ENCODE measurements at regions not wholly inside any gene's neighbourhood (a gene's known extent, or its start where the extent isn't known, plus 50 kb on each side); places are given as distances from the start of the nearest gene placed in this dataset.

DNA sequence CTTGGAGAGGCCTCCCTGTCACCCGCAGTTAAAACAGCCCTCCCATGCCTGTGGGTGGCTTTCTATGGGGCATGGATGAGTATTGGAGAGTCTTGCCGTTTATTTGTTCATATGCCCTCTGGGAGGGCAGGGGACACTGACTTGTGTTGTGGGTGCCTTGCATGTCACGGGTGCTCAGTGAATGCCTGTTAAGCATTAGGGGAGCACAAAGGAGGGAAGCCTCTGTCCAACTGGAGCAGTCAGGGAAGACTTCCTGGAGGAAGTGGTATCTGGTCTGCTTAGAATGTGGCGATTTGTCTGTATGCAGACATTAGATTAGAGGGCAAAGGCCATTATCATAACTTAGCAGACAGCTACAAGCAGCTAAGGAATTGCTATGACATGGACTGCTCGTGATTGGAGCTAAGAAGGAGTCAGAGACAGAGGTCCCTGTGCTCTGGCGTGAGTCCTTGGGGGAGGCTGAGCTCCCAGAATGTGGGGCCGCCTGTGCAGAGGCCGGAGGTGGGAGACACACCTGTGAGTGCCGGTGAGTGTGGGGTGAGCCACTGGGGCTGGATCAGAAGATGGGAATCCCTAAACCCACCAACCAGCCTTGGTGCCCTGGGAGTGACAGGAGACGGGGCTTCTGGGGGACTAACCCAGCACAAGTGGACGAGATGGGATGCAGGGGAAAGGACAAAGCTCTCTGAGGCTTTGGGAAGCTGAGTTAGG lies 286.1 kb downstream of the SEC14L1 start:
- H3K4me3 ChIP-seq (ENCODE audit: low read depth, low read length): no peak overlapping the region

DNA sequence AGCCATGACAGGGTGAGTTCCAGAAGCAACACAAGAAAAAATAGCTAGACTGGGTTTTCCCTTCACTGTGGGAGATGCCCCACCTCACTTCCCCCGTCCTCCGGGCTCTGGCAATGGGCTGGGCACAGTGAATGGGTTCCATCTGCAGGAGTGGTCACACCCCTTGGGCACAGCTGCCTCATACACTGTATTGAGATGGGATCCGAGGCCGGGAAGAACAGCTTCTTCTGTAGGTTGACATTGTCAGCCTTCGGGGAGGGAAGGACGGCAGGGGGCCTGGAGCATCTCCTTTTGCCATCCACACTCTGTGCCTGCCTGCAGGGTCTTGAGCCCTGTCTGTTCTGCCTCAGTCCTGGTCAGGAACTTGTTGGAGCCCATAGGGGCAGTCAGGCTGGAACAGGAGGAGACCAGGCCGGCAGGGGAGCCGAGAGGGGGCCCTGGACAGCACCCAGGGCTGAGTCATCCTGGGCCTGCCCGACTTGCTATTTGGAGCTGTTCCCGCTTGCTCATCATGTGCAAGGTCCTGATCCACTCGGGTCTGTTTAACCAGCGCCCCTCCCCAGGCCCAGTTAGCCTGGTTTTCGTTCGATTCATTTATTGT lies 286.7 kb downstream of the SEC14L1 start:
- H3K4me3 ChIP-seq (ENCODE audit: low read depth, low read length): no peak overlapping the region

DNA sequence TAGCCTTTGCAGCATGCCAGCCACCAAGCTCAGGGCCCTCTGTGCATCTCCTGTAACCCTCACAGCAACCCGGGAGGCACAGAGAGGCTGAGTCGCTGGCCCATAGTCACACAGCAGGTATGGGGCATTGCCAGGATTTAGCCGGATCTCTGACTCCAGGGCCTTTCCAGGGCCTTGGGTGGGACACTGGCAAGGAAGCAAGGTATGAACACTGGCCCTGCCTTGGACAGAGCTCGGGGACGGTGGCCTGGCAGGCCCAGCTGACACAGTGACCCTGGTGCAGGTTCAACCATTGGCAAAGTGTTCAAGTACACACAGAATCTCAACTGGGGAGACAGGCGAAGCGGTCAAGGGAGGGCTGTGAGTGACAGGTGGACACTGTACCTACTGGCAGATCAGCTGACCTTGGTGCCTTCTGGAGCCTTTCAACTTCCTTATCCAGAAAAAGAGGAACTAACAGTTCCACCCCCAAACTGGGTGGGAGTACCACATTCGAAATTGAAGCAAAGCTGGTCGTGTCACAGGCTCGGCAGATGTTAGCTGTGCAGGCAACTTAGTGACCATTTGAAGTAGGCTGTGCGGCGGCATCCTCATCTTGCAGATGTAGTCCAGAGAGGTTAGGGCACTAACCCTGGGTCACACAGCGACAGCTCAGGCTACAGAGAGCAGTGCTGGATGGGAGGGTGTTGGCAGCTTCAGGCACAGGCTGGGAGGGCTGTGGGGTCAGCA lies 287.4 kb downstream of the SEC14L1 start:
- no peak overlapping the region for H3K4me3 ChIP-seq (ENCODE audit: low read depth, low read length)

DNA sequence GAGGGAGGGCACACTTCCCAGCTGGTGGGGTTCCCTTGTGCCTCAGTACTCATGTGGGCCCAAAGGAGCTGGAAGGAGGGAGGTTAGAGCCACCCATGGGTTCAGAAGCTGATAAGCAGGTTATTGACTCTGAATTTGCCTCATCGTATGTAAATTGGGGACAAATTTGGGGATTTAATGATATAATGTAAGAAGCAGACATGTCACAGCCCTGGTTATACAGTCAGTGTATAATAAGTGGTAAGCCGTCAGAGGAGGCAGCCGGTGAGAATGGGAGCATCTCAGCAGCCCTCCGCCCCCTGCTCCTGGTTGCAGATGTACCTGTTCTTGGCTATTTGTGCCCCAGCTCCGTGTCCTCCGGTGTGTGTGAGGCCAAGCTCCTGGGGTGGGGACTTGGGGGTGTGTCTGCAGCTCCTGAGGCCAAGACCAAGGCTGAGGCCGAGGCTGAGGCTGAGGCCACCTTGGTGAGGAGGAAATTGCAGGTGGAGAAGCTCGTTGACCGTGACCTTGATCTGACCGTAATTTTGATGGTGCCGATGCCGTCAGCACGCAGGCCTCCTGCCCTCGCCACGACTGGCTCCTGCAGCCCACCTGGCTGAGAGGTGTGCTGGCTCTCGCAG lies 288.1 kb downstream of the SEC14L1 start:
- H3K4me3 ChIP-seq (ENCODE audit: low read depth, low read length): no peak overlapping the region

DNA sequence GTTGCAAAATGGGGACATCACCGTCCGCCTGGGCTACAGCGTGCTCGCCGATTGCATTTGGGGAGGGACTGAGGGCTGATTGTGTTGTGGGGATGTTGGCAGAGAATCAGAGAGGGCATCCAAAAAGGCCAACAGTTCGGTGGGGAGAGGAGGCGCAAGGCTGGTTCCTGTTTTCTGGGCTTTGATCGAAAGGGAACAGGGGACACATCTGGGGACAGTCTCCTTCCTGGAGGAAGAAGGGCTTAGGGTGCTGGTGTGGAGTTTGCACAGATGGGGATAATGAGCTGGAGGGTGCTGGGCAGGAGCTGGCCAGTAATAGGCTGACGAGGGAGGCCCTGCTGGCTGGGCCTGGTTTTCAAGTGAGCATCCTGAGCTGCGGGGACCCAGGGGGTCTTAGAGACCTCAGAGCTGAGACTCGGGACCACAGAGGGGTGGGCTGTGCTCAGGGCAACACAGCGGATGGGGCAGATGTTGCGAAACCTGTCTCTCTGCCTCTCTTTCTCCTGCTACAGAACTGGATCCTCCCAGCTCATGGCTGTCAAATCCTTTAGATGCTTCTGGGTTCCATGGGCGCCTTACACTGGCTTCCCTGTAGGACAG lies 288.7 kb downstream of the SEC14L1 start:
- no peak overlapping the region for H3K4me3 ChIP-seq (ENCODE audit: low read depth, low read length)

DNA sequence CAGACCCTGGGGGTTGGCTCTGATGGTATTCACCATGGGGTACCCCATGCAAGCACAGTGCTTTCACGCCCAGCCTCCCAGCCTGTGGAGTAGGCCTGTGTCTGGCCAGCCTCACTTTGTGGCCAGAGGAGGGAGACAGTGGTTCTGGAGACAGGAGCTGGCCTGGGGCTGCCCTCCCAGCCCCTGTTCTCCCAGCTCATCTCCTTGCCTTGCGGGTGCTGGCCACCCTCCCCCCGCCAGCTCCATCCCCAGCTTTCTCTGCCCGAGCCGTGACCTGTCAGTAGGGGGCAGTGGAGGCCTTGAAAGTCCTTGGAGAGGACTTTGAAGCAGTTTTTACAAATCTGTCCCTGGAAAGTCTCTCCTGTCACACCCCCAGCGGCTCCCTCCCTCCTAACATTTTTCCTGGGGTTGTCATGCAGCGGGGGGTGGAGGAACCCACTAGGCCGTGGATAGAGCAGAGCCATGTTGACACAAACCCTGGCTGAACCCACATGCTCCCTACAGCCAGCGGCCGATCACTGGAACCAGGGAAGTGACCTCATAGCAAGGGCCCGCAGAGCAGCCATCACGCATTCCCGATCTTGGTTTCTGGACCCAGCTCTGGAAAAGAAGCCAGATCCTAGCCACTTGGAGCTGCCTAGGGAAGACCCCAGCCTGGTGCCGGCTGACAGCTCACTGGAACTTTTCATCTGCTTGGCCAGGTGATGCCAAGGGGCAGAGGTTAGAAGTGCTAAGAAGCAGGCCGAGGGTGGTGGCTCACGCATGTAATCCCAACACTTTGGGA lies 289.4 kb downstream of the SEC14L1 start:
- no peak overlapping the region for H3K4me3 ChIP-seq (ENCODE audit: low read depth, low read length)

DNA sequence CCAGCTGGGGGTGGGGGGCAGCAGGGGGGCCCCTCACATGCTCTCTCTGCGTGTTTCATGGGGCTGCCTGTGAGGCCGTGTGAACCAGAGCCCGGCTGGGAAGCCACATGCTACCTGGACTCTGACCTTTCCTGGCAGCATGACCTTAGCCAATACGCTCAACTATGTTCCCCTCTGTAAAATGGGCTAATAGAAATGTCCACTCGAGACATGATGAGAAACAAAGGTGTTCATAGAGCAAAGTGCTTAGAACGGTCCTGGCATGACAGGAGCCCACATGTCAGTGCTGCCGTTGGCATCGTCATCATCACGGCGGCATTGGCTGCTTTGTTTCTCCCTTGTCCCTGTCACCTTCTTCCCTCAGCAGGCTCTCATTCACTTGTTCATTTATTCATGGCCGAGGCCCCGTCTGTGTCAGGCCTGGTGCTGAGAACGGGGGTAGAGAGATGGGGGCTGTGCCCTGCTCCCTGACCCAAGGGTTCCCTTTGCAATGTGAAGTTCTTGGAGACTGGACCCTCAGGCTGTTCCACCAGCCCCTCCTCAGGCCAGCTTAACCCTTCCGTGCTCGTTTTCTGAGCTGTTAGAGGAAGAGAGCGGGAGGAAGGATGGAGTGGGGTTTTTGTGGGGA lies 291.4 kb downstream of the SEC14L1 start:
- no peak overlapping the region for H3K4me3 ChIP-seq (ENCODE audit: low read depth, low read length)

DNA sequence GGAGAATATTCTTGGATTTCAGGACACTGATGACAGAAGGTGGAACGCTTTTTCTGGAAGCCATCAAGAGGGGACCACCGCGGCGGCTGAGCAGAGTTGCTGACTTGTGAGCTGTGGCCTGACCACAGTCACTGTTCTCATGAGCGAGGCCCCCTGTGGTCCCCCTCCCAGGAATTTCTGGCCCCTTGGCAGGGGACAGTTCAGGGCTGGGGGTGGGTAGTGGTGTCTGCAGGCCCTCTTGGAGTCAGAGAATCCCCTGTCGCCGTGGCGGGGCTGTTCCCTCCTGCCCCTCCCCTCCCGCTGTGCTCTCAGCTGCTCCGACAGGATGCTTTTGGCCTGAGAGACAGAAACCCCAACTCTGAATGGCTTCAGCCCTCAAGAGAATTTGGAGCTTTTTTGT lies 292.0 kb downstream of the SEC14L1 start:
- no peak overlapping the region for H3K4me3 ChIP-seq (ENCODE audit: low read depth, low read length)

DNA sequence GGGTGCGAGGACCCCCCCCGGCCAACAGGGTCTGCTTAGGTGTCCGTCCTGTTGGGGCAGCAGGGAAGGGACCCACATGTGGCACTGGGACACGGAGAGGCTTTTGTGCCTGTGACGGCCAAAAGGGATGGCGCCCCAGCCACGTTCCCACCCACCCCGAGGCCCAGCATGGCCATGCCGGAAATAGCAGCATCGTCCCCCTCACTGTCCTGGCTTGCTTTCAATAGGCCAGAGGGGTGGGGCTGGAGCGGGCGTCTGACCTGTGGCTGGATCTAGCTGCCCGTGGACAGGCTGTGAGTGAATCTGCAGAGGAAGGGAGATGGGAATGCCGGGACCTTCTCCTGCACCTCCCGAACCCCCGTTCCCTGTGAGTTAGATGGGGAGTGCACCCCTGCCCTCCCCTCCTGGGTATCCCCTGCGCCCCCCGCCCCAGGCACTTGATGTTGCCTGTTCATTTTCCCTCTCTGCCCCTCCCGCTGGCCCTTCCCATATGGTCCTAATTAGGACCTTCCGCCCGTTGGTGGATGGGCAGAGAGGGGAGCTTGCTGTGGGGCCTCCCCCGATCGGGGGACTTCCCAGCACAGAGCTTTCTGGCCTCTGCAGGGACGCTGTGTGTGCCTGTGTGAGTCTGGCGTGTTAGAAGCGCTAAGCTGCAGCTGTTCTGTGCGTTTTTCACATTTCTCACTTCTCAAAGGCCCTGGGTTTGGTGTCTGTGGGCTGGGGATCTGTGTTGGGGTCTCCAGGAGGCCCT lies 292.8 kb downstream of the SEC14L1 start:
- H3K4me3 ChIP-seq (ENCODE audit: low read depth, low read length): no peak overlapping the region

DNA sequence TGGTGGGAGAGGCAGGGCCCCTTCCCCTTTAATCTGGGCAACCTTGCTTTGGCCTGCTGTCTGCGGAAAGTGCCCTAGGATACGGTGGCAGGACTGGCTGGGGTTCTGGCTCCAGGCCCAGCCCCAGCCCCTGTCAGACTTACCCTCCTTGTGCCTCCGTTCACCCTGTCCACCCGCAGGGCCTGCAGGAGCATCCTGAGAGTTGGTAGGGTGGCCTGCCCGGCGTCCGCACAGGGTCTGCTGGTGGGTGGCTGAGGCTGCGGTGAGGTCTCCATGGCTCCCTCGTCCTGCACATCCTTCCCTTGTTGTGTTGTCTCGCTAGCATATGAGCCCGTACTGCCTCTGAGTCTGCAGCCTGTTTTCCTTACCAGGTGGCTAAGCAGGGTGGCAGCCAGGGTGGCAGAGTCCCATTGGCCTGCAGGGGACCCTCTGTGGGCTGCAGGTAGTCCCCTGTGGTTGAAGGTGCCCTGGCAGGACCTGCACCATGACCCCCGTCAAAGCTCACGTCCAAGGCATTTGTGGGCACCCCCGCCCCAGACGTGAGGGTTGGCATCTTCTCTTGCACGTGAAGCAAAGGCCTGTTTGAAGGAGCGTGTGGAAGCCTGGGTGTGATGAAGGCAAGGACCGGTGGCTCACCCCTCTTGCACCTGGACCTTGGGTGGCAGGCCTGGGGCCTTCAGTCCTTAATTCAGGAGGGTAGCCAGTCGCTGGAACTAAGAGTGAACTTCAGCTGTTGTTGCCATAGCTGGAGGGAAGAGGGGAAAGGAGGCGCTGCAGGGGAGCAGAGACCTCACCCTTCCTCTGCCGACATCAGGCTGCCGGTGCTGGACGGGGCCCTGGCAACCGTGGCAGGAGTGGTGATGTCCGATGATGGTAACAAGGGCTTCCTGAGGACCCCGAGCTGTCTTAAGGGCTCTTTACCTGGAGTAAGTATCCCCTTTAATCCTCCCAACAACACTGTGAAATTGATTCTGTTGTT lies 293.7 kb downstream of the SEC14L1 start:
- no peak overlapping the region for H3K4me3 ChIP-seq (ENCODE audit: low read depth, low read length)

DNA sequence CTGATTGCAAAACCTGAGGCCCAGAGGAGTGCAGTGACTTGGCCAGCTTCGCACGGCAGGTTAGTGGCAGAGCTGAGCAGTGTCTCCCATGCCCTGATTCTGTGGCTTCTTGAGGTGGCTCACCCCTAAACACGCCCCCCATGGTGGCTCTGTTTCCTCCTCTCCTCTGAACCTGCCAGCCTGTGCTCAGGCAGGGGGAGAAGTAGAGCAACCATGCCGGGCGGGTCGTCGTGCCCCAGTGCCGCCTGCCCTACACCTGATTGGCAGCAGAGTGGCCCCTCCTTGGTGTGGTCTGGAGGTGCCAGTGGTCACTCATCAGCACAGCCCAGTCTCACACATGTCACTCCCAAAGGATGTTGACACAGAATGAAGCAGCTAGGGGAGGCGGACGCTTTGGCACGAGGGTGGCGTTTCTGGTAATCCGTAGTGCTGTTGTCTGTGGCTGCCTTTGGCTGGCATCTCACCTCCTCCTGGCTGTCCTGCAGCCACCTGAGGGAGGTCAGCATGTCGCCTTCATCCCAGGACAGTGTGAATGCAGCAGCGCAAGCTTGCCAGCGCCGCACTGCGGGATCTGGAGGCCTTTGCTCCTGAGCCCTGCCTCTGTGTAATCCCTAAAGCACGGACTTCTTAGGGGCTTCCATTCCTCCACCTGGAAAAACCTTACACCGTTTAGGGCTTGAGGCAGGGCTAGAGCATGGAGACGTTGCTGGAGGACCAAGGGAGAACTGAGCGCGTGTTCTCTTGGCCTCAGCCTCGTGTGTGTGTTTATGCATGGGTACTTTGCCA lies 294.7 kb downstream of the SEC14L1 start:
- H3K4me3 ChIP-seq (ENCODE audit: low read depth, low read length): no peak overlapping the region

DNA sequence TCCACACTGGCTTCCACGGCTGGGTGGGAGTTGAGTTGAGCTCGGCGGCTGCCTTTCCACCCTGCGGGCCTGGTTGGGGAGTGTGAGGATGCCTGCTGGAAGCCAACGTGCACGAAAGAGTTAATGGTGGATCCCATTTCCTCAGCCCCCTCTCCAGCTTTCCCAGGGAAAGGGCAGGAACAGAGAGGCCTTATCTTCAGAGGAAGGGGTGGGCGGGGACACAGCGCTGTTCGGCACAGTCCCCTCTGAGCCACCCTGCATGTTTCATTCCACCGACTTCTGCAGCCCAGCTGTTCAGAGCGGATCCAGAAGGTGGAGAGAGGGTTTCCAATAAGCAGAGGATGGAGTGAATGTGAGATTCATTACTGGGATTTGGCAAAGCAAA lies 295.3 kb downstream of the SEC14L1 start:
- no peak overlapping the region for H3K4me3 ChIP-seq (ENCODE audit: low read depth, low read length)

DNA sequence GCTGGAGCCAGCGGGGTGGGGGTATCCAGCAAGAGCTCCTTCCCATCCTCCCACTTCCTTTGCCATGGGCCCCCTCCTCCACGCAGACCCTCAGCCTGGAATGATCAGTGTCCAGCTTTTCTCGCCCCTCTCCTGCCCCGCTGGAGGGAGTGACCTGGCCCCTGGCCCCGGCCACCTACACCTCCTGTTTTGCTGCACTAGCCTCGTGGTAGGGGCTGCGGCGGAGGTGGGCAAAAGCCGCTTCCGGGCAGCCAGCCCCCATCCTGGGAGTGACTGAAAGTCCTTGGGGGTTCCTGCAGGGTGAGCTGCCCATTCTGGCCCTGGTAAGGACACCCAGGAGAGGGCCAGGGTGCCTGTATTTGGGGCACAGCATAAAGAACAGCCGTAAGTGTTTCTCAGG lies 295.7 kb downstream of the SEC14L1 start:
- no peak overlapping the region for H3K4me3 ChIP-seq (ENCODE audit: low read depth, low read length)

DNA sequence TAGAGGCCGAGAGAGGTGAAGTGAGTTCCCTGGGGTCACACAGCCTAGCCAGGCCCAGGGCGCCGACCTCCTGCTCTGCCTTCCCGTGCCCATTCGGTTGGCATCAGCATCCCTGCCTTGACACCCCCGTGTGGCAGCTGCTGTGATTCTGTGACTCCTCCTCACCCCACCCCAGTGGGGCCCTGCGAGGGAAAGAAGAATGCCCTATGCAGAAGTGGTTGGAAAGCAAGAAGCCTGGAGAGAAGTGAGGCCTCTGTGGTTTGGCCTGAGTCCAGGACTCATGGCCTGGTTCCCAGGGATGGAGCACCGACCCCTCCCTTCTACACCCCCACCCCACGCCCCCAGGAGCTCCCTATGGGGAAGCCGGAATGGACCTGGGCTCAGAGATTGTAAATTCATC lies 296.2 kb downstream of the SEC14L1 start:
- no peak overlapping the region for H3K4me3 ChIP-seq (ENCODE audit: low read depth, low read length)

DNA sequence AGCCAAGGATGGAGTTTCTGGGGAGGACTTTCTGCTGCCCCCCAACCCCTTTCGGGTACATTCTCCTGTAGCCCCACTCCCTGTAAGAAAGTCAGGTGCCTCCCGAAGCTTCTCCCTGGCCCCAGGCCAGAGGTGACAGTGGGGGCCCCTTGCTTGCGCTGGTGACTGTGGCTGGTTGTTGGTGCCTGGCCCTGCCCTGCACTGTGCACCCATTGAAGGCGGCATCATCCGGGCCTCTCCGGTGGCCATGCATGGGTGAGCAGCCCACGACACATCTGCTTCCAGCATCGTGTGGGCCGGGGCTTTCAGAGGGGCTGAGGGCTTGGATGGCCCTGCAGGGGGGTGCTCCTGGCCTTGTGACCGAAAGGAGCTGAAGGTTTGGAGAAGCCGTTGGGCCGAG lies 297.0 kb downstream of the SEC14L1 start:
- H3K4me3 ChIP-seq (ENCODE audit: low read depth, low read length): no peak overlapping the region

DNA sequence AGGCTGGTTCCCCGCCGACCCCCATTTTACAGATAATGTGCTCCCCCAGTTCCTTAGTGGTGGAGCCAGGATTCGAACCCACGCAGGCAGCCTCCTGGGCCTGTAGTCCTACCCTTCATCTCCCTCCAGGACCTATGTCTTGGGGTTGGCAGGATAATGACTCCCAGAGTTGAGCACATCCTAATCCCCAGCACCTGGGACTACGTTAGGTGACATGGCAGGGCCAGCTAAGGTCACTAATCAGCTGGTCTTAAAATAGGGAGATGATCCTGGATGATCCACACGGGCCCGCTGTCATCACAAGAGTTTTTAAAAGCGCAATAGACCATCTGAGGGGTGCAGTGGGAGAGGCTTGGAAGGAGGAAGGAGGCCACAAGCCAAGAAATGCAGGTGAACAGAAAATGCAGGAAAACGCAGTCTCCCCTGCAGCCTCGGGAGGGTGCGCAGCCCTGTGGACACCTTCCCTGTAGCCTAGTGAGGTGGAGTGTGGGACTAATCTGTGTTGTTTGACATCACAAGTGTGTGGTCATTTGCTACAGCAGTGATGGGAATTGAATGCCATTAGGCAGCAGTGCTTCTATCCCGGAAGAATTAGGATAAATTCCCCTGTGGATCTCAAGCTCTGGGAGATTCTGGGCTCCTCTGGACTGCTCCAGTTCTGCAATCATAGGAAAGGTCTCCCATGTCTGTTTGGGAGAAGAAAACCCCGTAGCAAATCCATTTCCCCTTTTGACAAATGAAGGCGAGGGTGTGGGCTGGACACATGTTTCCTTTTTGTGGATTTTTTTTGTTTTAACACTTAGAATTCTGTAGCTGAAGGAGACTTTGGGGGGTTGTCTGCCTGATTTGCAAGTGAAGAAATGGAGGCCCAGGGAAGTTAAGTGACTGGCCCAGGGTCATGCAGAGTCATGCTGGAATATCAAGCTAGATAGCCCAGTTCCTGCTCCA lies 297.7 kb downstream of the SEC14L1 start:
- no peak overlapping the region for H3K4me3 ChIP-seq (ENCODE audit: low read depth, low read length)
